HEK293T (cell line): ENCODE measurements at regions not wholly inside any gene's neighbourhood (a gene's known extent, or its start where the extent isn't known, plus 50 kb on each side); places are given as distances from the start of the nearest gene placed in this dataset.

Experiments
- ARNT ChIP-seq: fragments of 450-650 bp; IDR thresholded peaks from 2 replicates; pipeline ENCODE4 v1.6.1; 2017; ENCODE audit warnings: mild to moderate bottlenecking
- BHLHE40 ChIP-seq: fragments of 450-650 bp; IDR thresholded peaks from 2 replicates; pipeline ENCODE4 v1.6.1; 2016; ENCODE audit warnings: mild to moderate bottlenecking, moderate library complexity, borderline replicate concordance
- FOXA1 ChIP-seq: fragments of 450-650 bp; IDR thresholded peaks from 2 replicates; pipeline ENCODE4 v1.6.1; 2016; ENCODE audit warnings: mild to moderate bottlenecking
- HDGF ChIP-seq: fragments of 450-650 bp; IDR thresholded peaks from 2 replicates; pipeline ENCODE4 v1.6.1; 2017; ENCODE audit warnings: antibody characterized with exemption, borderline replicate concordance
- PKNOX1 ChIP-seq: fragments of 450-650 bp; IDR thresholded peaks from 2 replicates; pipeline ENCODE4 v1.6.1; 2016
- SP1 ChIP-seq: fragments of 450-650 bp; IDR thresholded peaks from 2 replicates; pipeline ENCODE4 v1.6.1; 2017
- SUZ12 ChIP-seq: fragments of 450-650 bp; IDR thresholded peaks from 2 replicates; pipeline ENCODE4 v1.6.1; 2016; ENCODE audit warnings: mild to moderate bottlenecking
- ZNF384 ChIP-seq: fragments of 450-650 bp; IDR thresholded peaks from 2 replicates; pipeline ENCODE4 v1.6.1; 2016

DNA sequence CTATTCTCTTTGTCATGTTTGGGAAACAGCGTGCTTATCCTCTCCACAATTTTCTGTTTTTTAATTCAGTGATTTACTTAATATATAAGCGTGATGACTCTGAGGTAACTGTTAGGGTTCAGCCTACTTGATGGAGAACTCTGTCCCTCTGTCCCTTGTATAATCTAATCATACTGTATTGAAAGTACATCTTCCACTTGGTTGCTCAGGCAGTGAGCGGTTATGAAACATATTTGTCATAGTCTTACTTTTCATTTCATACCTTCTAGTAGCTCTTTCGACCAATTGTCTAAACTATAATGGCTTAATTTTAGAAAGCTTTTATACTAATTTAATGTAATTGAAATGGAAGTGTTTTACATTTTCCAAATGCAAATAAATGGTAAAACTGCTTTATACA lies 469.0 kb downstream of the TLL1 start:
- TF ChIP-seq SP1 = no peak
- no peak for TF ChIP-seq PKNOX1
- no peak for TF ChIP-seq HDGF
- no peak for TF ChIP-seq BHLHE40
- no peak for TF ChIP-seq ARNT
- no peak for TF ChIP-seq FOXA1
- TF ChIP-seq ZNF384 = no peak
- TF ChIP-seq SUZ12 = no peak
